IPS DF 4.7 (cell line): ENCODE measurements at regions not wholly inside any gene's neighbourhood (a gene's known extent, or its start where the extent isn't known, plus 50 kb on each side); places are given as distances from the start of the nearest gene placed in this dataset.
"Not testable (repeated sequence)": the region's sequence is repeated elsewhere in the genome, so short reads cannot be mapped to it uniquely, and the experiment has no call there.

Source experiments
- DNase-seq: peaks from one replicate; pipeline ENCODE4 v3.0.0-alpha.2; 2013; ENCODE audit warnings: low spot score; ENCODE audit errors: extremely low read depth

DNA sequence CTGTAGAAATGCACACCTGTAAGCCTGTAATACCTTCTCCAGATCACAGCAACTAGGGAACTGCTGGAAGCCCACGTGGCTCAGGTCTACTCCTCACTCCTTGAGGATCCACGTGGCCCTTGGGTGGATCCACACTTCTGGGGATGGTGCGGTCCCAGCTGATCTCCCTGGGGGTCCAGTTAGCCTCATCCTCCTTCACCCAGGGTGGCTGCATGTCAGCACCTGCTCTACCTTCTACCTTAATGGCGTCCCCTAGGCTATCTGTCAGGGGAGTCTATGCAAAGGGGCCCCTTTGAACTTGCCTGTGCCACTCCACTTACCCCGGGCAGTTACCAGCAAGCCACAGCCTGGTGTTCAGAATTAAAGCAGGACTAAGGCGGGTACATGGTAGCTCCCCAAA lies 284.7 kb downstream of the MYCN start:
- DNase-seq = no peak

DNA sequence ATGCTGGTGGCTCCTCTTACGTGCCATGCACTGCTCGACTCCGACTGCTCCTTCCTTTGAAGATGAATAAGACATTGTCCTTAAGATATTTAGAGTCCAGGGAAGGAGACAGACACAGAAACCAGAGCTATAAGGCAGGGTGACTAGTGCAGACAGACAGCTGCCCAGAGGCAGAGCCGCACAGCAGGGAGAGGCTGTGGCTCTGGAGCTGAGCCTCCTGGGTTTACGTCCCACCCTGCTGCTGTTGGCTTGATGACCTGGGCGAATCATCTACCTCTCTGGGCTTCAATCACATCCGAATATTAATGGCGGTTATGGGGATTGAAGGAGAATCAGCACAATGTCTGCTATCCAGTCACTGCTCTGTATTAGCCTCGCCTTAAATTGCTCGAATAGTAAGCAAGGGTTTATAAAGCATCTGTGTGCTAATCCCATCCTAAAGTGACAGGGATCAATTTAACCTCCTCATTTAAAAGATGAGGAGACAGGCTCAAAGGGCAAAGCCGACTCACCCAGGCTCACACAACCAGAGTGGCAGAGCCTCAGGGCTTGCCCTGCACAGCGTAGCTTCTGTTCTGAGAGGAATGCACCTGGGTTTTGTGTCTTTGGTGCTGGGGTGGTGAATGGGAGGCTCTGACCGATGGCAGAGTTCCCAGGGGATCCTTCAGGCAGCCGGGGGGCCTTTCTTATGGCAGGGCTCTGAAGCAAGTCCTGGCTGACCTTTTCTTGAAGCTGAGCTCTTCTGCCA lies 284.1 kb downstream of the MYCN start:
- no peak for DNase-seq

DNA sequence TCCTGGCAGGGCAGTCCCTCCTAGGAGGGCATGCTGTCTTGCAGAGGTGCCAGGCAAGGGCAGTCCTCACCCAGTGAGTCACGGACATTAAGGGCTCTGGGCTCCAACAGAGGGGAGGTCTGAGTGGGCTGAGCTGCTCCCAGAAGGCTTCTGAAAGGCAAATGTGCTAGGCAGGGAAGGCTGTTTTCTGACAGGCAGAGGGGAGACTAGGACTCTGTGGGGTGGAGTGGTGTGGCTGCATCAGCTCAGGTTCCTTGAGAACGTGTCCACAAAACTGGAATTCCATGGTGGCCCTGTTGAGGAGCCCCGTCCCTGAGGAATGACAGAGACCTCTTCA lies 283.5 kb downstream of the MYCN start:
- DNase-seq = no peak

DNA sequence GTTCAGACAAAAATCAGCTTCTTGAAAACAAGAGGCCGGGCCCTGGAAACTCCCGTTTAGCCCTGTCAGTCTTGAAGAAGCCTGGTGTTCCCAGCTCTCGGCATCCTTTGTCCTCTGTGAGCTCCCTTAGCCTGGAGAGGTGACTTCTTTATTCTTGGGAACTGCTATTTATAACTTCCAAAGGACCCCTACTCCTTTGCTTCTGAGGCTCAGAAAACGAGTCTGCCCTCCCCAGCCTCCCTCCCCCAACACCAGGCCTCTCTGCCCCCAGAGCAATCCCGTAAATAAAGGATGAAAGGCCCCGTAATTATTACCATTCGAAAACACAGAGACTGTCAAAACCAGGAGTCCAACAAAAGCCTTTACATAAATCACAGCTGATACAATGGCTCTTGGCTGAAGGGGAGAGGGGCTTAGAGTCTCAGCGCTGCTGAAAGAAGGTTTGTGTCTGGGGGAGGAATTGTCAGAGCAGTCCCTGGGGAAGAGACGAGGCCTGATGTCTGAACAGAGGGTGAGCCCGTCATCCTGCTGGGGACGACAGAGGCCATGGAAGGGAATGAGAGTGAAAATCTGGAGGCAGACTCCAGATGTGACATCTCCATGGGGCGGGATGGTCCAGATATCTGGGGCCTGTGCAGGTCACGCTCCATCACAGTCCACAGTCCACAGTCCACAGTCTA lies 283.0 kb downstream of the MYCN start:
- no peak for DNase-seq

DNA sequence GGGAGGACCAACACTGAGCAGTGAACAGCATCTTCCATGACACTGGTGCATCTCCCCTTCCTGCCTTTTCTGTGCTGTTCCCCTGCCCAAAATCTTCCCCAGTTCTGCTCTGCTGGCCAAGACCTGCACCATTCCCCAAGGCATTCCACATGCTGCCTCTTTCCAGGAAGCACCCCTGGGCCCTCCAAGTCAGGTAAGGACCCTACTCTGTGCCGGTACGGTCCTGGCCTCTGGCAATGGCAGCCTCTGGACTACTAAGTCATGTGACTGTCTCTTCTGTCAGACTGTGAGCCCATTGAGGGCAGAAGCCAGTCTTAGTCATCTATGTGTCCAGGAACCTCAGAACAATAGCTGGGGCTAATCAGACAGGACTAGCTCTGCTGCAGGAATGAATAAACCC lies 282.0 kb downstream of the MYCN start:
- DNase-seq = no peak

DNA sequence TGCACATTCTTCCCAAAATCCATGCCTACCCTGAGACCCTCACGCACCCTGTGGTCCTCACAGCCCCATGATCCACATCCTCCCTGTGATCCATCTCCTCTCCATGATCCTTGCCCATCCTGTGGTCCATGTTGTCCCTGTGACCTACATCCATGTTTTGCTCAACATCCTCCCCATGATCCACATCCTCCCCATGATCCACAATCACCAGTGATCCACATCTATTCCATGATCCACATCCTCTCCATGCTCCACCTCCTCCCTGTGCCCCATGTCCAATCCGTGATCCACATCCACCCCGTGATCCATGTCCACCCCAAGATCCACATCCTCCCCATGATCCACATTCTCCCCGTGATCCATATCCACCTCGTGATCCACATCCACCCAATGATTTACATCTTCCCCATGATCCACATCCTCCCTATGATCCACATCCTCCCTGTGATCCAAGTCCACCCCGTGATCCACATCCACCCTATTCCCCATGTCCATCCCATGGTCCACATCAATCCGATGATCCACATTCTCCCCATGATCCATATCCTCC lies 281.2 kb downstream of the MYCN start:
- DNase-seq = no peak

DNA sequence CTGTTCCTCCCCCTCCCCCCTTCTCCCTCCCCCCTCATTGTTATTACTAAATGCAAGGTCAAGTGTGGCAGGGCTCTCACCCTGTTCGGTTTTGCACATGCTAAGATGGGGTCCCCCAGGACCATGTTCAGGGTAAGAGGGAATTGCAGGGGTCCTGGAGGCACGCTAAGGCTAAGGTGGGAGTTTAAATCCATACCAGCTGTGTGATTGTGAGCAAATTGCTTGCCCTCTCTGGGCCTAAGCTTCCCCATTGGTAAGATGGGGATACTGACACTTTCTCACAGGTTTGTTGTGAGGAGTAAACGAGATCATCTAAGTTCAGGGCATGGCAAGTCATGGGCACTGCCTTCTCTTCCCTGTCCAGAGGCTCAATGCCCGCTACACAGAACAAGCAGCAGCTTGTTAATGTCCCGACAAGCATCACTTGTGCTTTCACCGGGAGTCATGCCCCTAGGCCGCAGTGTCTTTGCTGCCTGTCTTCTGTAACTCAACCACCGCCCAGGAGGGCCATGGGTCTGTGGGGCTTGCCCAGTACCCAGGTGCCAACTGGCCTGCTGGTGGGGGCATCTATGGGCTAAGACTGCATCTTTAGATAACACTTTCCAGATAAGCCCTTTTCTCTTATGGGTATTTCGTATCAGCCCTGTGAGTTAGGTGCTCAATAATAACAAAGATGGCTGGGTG lies 279.1 kb downstream of the MYCN start:
- DNase-seq = no peak

DNA sequence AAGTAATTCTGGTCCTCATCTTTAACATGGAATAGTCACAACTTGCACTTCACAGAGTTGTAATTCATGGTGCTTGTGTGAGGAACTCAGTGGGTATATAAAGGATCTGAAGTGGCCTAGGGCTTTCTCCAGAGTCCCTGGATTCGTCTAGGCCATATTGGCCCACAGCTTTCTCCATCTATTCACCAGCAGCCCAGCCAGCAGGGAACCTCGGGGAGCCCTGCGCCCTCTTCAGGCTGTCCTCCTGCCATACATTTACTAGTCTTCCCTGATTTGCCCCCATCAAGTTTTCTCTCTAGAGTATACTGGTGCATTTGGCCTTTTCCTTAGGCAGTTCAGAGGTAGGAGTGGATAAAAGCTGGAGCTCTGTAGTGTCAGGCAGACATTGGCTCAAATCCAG lies 278.3 kb downstream of the MYCN start:
- DNase-seq = no peak

DNA sequence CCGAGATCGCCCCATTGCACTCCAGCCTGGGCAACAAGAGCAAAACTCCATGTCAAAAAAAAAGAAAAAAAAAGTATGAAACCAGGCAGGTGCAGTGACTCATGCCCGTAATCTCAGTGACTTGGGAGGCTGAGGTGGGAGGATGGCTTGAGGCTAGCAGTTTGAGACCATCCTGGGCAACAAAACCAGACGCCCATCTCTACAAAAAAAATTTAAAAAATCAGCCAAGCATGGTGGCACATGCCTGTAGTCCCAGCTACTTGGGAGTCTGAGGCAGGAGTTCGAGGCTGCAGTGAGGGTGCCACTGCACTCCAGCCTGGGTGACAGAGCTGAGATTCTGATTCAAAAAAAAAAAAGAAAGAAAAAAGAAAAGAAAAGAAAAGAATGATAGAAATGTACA lies 277.8 kb downstream of the MYCN start:
- no peak for DNase-seq

DNA sequence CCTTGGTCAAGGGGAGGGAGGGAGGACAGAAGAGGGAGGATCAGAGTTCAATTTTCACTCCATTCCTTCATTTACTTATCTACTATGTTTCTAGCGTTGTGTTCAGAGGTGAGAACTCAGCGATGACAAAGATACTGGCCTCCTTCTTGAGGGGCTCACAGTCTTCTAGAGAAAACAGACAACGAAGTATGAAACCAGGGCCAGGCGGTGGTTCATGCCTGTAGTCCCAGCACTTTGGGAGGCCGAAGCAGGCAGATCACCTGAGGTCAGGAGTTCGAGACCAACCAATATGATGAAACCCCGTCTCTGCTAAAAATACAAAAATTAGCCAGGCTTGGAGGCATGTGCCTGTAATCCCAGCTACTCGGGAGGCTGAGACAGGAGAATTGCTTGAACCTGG lies 277.4 kb downstream of the MYCN start:
- DNase-seq = not testable (repeated sequence)

DNA sequence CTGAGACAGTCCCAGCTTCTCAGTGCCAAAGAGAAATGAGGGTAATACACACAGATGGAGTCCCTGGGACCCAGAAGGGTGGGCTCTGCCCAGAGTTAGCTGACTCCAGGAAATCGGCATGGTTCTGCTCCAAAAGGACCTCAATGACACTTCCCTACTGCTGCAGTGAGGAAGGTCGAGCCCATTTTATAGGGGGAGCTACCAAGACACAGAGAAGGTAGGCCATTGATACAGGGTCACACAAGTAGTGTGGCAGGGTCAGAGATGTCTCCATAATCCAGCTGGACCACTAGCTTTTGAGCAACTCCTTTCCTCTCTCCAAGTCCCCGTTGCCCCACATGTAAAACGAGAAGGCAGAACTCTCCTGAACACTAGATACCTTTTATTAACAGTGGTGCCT lies 276.9 kb downstream of the MYCN start:
- DNase-seq = no peak

DNA sequence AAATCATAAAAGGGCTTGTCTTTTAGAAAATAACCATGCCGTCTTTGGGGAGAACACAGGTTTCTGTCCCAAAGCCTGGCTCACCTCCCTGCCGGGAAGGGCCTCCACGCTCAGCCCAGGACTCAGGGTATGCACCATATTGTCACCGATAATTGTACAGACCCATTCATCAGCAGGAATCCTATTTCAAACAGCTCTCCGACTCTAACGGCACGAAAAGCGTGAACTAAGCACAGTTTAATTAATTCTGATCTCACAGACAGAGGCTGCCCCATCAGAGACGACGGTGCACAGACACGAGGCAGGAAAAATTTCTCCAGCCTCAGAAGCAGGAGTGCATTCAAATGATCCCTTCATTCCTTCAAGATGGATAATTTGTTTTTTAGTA lies 276.2 kb downstream of the MYCN start:
- DNase-seq = no peak

DNA sequence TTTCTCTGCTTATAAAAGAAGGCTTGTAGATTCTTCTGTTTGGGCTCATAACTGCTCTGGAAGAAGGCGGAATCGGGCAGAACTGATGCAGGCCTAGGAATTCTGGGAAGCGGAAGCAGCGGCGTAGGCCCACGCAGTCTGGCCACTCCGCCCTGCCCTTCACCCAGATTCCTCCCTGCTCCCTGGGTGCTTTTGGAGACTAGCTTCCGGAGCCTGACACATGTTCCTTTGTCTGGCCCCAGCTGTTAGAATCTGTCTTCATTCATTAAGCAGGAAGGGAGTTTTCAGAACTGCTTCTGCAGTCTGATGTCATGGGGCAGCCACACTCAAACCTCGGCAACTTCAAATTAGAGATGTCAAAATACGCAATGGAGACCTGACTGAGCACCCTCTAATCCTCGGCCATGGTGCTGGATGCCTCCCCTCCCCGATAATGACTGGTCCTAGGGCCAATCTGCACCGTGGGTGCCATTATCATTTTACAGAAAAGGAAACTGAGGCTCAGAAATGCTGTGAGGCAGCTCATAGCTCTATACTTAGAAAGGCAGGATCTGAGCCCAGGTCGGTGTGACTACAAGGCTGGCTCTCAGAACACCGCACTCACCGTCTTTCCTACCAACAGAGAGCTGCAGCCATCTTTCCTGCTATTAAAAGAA lies 275.7 kb downstream of the MYCN start:
- no peak for DNase-seq

DNA sequence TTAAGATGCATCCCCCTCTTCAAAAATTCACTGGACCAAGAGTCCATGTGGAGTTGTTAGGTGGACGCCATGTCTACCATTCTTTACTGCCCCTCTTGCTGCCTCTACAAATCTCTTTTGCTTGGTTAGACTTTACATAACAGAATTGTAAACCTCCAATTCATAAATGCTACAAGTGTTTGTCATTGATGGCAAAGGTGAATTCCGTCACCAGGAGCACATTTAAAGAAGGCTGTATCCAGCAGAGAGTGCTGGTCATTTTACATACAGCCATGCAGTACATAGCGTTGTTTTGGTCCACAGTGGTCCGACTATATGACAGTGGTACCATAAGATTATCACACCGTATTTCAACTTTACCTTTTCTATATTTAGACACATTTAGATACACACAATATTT lies 274.5 kb downstream of the MYCN start:
- no peak for DNase-seq

DNA sequence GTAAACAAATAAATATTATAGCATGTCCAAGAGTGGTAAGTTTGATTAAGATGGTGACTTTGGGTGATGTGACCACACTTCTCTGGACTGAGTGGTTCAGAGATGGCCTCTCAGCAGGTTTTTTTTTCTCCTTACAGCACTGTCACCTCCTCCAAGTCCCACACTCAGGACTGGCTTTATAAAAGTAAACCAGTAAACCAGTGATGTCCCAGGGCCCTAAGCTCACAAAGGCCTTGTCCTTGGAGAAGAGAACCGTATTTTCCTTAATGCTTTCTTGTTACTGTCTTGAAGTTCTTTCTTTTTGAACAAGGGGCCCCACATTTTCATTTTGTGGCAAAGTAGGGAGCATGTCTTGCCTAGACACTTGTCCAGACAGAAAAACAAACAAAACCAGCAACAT lies 274.0 kb downstream of the MYCN start:
- DNase-seq = no peak

DNA sequence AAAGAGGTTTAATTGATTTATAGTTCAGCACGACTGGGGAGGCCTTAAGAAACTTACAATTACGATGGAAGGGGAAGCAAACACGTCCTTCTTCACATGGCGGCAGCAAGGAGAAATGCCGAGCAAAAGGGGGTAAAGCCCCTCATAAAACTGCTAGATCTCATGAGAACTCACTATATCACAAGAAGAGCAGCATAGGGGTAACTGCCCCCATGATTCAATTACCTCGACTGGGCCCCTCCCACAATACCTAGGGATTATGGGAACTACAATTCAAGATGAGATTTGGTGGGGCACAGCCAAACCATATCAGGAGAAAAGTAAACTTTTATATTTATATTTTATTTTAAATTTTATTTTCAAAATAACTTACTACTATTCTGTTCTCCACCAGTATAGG lies 272.0 kb downstream of the MYCN start:
- no peak for DNase-seq

DNA sequence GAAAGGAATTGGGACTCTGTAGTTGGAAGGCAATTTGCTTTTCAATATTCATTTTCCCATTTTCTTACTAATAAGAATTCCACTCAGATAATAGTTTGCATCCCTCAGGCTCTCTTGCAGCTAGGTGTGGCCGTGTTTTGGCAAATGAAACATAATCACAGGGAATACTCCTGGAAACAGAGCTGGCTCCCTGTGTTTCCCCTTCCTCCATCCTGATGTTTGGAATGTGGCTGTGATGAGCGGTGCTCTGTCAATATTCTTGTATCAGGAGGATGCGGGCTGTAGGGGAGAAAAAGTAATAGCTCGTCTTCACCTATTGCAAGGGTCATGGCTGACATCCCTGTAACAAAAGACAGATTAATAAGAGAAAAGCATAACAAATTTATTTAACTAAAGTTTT lies 271.0 kb downstream of the MYCN start:
- DNase-seq = no peak

DNA sequence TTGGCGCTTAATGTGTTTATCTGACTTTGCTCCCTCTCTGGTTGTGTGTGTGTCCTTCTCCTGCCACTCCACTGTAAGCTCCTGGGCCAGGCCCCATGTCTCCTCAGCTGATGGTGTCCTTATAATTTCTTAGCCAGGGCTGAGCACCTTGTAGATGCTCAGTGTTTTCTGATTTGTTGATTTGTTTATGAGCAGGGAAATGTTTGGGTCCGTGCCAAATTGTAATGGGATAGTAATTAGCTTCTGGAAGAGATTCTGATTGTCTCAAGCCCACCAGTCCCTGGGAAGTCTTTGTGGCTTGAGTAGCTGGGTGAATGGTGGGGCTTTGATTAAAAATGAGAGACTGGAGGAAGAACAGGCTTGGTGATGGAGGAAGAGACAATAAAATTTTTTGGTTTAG lies 270.5 kb downstream of the MYCN start:
- DNase-seq = no peak

DNA sequence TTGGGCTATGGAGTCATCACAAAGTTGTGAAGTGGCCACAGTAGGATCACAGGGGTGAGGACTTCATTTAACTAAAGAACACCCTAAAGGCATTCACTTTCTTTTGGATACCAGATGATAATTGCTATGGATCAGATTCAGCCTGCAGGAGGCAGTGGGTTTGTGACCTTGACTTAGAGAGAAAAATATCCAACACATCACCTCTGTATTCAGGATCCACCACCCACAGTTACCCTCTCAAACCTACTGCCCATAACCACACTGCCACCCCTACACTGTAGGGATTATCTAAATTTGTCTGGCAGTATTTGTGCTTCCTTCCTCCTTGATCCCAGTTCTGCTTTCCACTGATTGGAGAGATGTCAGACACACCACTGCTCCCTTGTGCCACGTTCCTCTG lies 269.4 kb downstream of the MYCN start:
- DNase-seq = no peak

DNA sequence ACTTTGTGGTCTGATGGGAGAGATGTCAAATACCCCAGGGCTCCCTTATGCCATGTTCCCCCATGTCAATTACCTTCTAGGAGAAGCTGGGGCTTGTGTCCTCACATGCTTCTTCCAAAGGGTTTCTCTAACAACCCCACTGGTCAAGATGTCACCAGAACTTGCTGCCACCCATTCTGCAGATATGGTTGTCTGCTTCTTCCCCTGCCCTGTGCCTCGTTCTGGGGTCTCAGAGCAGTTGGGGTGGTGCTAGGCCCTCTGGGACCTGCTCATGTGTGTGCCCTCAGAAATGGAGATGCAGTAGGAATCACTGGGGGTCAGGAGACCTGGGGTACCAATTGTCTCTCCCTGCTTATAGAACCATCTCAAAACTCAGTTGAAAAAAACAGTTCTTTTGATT lies 268.6 kb downstream of the MYCN start:
- DNase-seq = no peak

DNA sequence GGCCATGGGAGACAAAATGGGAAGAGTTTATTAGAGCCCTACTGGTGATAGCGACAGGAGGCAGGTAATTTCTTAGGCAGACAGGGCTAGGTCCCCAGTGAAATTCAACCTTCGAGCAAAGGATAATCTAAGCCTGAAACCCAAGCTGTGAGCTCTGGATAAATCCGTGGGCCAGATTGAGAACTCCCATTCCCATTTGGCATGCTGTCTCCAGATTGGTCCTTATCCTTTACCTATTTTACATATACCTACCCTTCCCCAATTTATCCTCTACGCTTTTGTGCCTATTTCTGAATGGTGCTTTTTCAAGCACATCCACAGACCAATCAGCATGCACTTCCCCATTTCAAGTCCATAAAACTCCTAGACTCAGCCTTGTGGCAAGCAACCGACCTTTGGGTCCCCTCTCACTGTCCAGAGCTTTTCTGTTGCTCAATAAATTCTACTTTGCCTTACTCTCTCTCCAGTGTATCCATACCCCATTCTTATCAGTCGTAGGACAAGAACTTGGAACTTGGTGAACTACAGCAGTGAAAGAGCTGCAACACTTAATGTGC lies 268.0 kb downstream of the MYCN start:
- no peak for DNase-seq

DNA sequence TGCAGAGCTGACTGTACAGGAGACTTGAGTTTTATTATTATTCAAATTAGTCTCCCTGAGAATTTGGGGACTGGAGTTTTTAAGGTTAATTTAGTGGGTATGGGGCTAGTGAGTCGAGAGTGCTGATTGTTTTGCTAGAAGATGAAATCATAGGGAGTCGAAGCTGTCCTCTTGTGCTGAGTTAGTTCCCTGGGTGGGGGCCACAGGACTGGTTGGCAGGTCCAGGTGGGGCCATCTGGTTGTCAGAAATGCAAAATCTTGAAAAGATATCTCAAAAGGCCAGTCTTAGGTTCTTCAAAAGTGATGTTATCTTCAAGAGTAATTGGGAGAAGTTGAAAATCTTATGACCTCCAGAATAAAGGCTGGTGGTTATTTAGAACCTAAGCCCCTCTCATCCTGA lies 267.3 kb downstream of the MYCN start:
- no peak for DNase-seq
